NCI-H774 (cell line): ENCODE measurements at regions not wholly inside any gene's neighbourhood (a gene's known extent, or its start where the extent isn't known, plus 50 kb on each side); places are given as distances from the start of the nearest gene placed in this dataset.

ENCODE experiments used
- DNase-seq: peaks from one replicate; lab custom pipeline; 2025; lab: John Stamatoyannopoulos, UW

DNA sequence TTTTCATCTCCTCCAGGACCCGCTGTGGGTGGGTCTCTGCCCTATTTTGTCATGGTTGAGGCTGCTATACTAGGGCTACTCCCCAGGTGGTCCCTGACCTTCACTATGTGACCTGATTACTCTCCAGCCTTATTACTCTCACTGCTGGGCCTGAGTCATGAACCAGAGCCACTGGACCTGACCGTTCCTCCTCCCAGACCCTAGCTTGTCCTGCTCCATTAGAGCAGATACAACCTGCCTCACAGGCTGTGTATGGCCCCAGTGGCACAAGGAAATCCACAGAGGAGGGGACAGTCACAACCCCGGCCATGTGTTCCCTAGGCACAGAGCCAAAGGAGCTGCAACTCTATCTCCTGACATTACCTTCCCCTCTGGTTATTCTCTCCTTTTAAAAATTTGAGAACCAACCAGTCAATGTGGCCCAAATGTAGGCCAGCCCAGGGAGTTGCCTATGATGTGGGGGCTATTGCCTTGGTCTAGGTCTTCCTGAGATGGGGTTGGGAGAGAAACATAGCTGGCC, 96.0 kb upstream of the FSTL4 start:
- no peak for DNase-seq

DNA sequence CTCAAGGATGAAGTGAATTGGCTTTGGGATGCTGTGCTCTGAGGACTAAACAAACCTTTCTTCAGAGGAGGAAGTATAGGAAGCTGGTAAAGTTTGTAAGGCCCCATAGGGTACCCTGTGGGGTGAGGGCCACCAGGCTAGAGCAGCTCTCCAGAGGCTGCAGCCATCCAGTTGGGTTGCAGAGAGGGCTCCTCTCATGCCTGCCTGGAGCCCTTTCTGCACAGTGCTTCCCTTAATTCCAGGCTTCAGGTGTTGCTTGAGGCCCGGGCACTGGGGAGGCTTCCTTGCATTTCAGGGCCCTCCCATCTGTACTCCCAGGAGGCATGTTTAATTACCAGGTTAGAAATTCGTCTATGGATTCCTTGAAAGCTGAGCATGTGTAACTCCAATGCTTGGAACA, 95.3 kb upstream of the FSTL4 start:
- no peak for DNase-seq

DNA sequence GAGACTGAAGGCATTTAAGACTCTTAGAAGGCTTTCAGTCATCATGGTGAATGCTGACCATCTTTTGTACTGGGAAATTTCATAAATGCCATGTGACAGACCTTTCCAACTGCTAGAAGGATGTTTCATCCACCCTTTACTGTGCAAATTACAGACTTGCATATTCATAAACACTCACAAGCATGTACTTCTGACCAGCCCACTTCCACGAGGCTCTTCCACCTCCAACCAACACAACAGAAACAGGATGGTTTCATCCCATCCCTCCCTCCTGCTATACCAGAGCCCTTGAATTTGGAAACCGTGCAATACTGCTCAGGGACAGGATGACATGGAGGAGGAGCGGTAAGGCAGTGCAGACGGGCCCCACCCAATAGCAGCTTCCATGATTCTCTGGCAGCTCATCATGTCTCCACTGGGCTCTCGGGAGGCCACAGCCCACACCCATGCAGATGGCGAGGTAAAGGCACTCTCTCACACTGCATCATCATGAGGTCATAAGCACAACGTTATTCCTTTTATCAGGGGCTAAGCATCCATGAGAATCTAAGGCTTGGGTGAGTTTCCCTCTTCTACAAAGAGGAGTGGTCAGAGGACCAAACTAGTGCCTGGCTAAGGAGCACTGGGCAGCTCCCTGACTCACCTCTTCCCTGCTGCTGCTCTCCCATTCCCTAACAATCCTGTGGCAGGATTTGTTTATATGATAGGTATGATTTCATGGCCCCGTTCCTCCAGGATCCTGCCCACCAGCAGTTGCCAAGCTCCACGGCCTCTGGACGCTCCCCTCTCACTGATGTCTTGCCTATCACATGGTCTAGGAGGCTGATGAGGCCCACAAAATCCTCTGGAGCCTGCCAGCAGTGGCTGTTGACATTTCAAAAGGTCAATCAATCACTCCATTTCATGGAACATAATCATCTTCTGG, 94.4 kb upstream of the FSTL4 start:
- DNase-seq, result no peak

DNA sequence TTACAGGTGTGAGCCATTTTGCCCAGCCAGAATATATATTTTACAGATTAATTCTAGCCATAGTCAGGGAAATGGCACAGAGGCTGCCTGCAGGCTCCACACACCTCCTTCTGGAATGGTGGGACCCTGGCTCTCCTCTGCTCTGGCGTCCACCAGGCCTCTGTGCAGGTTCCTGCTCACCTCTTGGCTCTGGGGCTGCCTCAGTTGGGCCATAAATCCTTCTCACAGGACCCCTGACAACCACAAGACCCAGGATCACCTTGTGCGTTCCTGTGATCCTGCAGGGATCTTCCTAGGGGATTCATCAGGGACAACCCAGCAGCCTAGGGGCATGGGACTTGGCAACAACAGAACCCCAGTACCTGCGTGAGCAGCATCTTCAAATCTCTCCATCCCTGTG, 93.0 kb upstream of the FSTL4 start:
- DNase-seq, result no peak

DNA sequence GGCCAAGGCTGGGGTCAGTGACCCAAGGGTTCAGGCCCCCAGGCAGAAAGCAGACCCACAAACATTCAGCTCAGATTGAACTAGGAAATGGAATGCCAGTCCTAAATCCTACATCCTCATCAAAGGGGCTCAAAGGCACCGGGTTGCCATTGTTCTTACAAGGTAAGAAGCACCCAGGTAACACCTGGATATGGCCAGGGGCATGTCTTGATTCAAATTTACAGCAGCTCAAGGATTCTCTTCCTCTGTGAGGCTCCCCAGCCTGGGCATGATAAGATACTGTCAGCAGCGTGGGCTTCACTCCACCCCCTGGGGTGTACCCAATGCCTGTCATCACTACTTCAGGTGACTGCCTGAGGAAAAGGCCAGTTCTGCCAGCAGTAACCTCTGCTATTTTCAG, 92.1 kb upstream of the FSTL4 start:
- DNase-seq, result no peak

DNA sequence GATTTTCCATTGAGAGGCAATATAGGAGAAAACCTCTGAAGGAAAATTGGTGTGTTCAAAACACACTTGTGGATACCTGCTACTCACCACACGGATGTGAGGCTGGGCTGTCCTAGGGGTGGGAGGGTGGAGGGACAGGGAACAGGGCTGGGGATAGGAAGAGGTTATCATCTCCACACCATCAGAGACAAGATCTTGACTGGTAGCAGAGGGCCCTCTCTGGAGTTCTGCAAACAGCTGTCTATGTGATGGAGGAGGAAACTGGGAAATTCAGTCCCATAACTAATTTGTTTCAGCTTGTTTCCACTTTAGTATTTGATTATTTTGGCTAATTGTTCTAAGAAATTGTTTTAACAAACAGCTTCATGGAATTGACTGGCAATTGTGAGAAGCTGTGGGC, 91.6 kb upstream of the FSTL4 start:
- DNase-seq, result no peak

DNA sequence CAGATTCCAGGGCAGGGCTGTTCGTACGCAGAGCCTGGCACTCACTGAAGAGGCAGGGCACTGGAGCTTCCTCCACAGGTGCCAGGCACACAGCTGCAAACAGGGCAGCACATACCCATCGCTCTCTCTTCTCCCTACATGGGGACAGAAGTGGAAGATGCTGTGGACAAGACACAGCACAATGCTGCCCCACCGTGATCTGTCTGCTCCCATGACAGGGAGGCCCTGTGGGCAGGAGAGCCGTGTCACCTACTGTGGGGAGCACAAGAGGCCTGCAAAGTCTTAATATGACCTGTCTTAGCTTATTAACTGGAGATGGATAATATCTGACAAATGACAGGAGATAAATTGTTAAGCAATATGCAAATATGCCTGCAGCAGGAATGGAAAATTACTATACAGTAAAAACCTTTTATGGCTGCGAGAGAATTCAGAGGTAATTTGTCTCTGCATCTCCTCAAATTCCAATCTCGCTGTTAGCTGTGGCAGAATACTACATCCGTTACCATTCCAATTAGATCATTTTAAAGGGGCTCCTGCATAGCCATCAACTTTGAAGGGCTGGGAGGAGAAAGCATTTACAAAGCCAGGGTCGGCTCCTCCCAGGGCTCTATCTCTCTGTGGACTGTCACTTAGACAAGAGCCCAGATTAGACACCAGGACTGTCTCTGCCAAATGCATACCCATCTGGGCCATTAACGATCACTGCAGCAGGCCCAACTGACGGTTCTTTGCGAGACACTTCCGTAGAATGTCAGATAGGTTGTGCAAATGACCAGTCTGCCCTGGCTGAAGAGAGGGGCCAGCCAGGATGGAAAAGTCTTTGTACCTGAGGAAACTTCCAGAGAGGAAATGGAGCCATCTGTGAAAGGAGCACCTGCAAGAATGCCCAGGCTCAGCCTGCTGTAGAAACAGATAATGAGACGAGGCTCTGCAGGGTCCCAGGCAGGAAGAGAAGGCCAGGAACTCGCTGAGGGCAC, 90.7 kb upstream of the FSTL4 start:
- no peak for DNase-seq

DNA sequence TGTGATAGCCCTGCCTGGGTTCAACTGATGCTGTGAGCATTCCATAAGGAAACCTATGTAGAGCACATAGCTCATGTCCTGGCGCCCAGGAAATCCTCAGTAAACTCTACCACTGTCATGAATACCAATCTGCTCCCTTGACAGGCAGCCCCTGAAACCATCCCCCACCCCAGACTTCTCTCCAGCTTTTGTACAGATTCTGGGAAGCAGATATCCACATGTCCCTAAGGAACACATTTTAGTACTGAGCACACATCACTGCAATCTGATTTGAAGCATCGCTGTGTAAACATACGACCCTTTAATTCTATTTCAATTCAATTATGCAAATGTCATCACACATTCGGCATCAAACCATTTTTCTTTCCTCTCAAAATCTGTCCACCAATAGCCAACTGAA, 89.5 kb upstream of the FSTL4 start:
- DNase-seq, result no peak

DNA sequence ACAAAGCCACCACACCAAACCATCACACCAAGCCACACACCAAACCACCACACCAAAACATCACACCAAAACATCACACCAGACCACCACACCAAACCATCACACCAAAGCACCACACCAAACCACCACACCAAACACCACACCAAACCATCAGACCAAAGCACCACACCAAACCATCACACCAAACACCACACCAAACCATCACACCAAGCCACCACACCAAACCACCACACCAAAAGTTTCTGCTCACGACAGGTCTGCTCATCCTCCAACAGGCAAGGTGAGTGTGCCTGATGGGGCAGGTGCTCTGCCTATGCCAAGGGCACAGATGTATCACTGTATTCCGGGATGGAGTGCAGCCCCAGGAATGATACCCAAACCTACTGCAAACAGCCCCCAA, 87.9 kb upstream of the FSTL4 start:
- no peak for DNase-seq

DNA sequence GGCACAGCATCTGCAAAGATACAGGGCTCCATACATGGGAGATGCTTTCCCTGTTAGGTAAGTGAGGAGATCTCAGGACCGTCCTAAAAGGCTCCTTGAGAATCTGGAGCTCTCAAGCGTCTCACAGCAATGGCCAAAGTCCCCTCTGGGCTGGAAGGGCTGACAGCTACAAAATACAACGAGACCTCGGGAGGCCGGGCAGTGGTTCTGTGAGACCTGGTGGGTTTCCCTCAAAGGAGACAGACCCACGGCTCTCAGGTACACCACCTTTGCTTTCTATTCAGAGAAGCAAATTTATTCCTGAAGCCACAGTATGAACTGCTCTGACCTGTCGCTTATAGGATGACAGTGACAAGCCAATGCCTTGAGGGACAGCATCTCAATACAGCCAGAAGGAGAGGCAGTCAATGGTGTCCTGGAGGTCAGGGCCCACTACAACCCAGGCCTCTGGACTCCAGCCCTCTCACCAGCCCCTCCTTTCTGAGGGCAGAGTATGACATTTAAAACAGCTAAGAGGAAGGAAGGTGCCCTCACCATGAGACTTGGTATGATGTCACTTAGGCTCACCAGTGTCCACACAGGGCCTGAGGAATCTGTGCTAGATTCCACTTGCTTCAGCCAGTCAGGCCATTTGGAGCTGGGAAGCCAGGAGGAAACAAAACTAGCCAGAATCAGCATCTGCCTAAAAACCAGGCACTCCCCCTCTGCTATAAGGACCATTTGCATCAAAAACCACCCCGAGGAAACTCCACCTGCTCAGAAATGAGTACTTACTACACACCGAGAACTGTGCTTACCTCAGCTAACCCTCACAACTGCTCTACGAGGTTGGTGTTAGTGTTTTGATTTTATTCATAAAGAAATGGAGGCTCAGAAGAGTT, 86.5 kb upstream of the FSTL4 start:
- no peak for DNase-seq

DNA sequence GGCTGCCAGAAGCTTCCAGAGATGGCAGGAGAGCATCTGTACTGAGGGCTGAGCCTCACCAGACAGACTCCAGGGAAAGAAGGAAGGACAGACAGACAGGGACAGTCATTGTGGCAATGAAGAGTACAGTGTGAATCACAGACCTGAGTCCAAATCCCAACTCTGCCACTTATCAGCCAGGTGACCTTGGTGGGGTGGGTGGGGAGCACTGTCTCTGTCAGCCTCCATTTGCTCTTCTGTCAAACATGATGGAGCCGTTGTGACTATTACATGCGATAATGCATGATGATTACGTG, 85.9 kb upstream of the FSTL4 start:
- no peak for DNase-seq

DNA sequence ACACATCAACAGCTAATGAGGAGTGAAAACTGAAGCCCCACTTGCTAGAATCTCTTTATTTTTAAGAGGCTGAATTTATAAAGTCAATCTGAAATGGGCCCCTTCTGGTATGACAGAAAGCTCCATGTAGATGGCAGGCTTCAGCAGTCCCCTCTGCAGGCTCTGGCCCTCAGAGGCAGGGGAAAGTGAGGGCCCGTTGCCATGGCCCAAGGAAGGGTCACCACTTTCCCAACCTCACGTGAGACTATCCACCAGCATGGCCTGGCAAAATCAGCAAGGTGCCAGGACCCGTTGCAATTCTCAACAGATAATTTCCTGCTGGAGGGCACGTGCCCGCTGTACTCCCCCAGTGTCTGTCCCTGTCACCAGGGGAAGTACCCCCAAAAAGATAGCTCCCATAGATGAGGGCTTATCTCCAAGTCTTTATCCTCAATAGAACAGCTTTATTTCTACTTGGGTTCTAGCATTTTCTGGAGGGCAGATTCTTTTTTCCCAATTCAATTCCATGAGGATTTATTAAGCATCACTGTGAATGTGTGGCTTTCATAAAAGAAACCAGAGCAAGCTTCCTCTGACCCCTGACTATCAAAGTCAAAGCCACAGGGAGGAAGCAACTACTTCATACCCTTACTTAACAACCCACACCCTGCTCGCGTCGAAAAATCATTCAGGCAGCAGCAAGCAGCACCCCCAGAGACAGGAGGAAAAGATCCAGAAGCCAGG, 85.4 kb upstream of the FSTL4 start:
- no peak for DNase-seq

DNA sequence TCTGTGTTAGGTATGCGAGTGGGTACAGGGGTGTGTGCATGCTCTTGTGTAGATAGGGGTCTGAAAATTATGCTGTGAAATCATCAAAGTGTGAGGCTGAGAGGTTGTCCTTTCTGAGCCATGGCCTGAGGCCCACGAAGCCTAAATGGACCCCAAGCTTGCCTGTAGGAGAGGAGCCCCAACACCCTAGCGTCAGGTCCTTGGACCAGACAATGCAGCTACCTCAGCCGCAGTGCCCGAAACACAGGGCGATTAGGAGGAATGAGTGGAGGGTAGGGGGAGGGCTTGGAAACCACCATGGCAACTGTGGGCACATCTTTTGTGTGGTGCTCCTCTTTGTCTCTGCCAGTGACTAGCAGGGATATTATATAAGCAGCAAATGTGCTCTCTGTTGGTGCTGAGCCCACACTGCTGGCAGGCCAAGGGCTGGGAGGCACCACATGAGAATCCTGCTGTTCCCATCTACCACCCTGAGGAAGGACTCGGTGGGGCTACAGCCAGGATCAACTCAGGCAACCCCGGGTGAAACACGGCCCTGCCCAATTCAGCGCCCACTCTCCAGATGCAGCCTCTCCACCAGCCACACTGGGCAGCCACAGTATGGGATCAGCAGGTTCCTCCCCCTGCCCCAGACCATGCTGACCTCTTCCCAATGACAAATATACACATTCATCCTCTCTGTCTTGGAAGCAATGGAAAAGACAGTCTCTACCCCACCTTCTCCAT, 84.6 kb upstream of the FSTL4 start:
- no peak for DNase-seq

DNA sequence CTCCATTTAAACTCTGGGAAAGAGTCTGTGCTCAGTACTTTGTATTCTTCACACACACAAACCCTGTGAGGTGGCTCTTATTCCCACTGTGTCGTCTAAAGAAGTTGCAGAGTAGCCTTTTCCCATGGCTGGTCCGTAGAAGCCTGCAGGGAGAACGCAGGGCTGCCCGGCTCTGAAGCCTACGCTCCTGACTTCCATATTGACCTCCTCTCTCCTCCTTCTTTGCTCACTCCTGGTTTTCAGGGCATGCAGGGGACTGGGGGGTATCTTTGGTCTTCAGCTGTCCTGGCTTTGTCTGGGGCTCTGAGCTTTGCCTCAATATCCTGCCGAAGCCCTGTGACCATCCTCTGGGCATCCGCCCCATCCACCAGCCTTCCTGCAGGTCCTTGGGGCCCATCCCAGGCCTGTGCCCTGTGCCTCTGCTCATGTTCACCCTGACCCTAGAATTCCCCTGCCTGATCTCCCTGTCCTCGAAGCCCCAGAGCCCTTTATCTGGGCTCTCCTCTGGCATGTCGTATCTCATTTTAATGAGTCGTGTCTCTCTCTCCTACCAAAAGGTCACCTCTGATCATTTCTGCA, 83.8 kb upstream of the FSTL4 start:
- no peak for DNase-seq

DNA sequence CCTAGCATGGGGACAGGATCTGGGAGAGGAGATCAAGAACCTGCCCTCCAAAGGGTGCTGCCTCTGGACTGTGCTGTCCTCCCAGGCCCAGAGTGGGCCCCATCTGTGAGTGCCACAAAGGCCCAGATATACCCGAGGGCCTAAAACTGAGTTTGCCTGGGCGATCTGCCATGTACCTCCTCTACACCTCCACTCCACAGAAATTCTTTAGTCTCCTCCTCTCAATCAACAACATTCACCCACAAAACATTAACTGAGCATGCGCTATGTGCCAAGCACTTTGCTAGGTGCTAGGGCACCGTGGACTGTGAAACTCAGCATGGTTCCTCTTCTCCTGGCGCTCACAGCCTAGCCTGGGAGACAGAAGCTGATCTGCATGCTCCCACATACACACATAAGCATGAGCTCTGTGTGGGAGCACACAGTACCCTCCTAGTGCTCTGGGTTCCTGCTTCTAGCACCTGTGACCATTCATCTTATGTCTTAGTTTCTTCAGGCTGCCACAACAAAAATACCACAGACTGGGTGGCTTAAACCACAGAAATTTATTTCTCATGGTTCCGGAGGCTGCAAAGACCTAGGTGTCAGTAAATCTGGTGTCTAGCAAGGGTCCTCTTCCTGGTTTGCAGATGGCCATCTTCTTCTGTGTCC, 82.0 kb upstream of the FSTL4 start:
- DNase-seq, result no peak

DNA sequence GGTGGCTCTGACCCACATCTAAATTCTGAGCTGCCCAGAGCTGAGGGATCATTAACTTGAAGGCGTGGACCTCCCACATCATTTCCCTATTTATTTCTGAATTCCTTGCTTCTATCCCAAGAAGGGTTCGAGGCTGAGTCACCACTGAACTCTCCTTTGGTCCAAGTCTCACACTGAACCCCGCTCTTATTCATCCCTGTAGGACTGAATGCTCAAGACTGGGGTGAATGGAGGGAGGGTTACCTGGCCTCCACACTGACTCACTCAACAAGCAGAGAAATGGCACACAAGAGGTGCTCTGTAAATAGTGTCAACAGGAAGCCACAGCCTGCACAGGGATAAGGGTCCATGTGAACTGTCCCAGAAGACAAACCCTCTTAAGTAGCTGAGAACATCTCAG, 79.1 kb upstream of the FSTL4 start:
- no peak for DNase-seq

DNA sequence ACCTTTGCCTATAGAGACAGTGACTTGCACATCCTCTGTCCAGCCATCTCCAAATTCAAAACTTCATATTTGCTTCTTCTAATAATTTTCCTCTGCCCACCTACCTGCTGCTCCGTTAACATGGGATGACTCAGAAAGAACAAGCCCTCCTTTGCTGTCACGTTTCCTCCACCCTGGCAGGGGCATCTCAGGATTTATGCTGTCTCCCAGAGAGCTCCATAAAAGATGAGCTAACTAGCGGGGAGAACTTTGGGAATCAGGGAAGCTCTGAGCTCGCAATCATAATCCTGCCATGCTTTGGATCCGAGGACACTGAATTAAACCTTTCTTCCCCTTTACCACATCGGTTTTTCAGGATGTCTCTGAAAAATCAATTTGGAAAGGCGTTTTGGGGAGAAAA, 78.4 kb upstream of the FSTL4 start:
- DNase-seq, result no peak

DNA sequence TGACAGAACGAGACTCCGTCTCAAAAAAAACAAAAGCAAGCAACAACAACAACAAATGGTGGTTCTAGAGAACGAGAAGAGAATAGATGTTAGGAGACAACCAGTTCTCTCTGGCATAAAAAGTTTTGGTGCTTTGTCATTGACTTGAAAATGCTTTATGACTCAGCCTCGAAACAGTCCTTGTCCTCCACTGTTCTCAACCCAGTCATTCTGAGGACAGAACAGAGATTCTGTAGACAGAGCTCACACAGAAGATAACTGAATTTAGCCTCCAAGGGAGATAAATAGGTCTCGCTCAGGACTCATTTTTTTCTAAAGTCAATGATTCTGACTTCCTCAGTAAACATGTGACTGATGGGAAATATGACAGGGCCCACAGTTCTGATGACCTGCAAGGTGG, 76.0 kb upstream of the FSTL4 start:
- no peak for DNase-seq

DNA sequence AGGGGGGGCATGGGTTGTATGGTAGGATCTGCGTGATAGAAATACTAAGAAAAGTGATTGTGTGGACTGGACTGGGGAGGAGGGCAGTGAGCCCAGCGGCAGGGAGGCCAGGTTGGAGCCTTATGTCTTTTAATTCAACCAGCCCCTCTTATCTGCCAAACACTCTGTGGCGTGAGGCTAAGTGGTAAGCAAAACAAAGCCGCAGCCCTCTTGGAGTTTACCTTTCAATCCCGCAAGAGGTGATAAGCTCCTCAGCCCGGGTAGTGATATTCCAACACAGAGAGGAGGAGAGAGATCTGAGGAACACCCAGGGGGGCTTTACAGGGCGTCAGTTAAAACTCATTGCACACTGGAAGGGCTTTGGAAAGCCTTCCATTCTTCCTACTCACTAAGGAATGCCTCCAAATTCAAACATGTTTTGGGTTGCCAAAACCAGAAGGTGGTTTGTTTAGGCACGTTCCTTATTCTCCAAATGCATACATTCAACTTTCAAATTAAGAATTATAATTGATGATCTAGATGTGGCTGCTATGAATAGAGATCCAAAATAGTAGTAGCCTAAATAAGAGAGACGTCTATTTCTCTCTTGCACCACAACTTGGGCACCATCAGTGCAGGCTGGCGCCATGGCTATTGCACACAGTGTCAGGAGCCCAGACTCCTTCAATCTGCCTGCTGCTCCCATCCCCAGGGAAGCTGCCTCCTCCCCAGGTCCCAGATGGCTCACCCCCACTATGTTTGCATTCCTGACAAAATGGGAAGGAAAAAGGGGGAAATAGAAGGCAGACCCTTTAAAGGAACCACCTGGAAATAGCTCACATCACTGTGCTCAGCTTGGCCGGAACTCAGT, 75.1 kb upstream of the FSTL4 start:
- DNase-seq, result no peak
